ENCODE measurements at regions not wholly inside any gene's neighbourhood (a gene's known extent, or its start where the extent isn't known, plus 50 kb on each side); places are given as distances from the start of the nearest gene placed in this dataset.

GRCh38 chr6:86122086-86122485, 479.4 kb upstream of the SYNCRIP start:
- TF ChIP-seq CTCF (IDR thresholded peaks at IDR 0.05) (no peak), ZFX (IDR thresholded peaks at IDR 0.05; ENCODE audit: borderline replicate concordance) (no peak)

All from 22Rv1 (cell line).